Gastrocnemius medialis (tissue), 4 donors: ENCODE measurements at regions not wholly inside any gene's neighbourhood (a gene's known extent, or its start where the extent isn't known, plus 50 kb on each side); places are given as distances from the start of the nearest gene placed in this dataset.

Source experiments
- ATAC-seq, 2 donors: fragments of 150-250 bp; one replicate each; pipeline ENCODE4 v1.9.1; 2016
- DNase-seq, 2 donors: peaks; one replicate each; pipeline ENCODE4 v3.0.0-alpha.2; 2019
- H3K27ac ChIP-seq, 4 donors: fragments of 200-600 bp; sonication (generic); 1 replicate in 1 of 4; 2 replicates in 3 of 4; pipeline ENCODE4 v1.5.1; 2016 to 2018; ENCODE audit warnings: mild to moderate bottlenecking in 2 of 4, moderate library complexity in 1 of 4
- H3K27me3 ChIP-seq, 3 donors: fragments of 200-600 bp; sonication (generic) in 2 of 3; 1 replicate in 1 of 3; 2 replicates in 2 of 3; pipeline versions ENCODE4 v1.5.1 to v1.6.0; 2016 to 2019; ENCODE audit warnings: mild to moderate bottlenecking in 1 of 3, moderate library complexity in 1 of 3
- H3K36me3 ChIP-seq, 2 donors: fragments of 200-600 bp; sonication (generic) in 1 of 2; one replicate each; pipeline ENCODE4 v1.5.1; 2017 to 2018
- H3K4me1 ChIP-seq, 2 donors: fragments of 200-600 bp; sonication (generic) in 1 of 2; one replicate each; pipeline ENCODE4 v1.5.1; 2016 to 2017; ENCODE audit warnings: mild to moderate bottlenecking in 2 of 2
- H3K4me3 ChIP-seq, 4 donors: fragments of 200-600 bp; sonication (generic) in 3 of 4; 1 replicate in 1 of 4; 2 replicates in 3 of 4; pipeline ENCODE4 v1.5.1; 2016 to 2019; ENCODE audit warnings: mild to moderate bottlenecking in 2 of 4
- H3K9me3 ChIP-seq, 3 donors: fragments of 200-600 bp; sonication (generic) in 2 of 3; 1 replicate in 1 of 3; 2 replicates in 2 of 3; pipeline ENCODE4 v1.5.1; 2016 to 2019
- CTCF ChIP-seq, 5 experiments: fragments of 450-650 bp in 3 of 5; fragments of 200-600 bp in 2 of 5; sonication (generic) in 2 of 5; IDR thresholded peaks in 4 of 5; conservative IDR thresholded peaks in 1 of 5; 1 replicate in 4 of 5; 2 replicates in 1 of 5; pipeline ENCODE4 v1.5.1; 2016 to 2019; ENCODE audit warnings: antibody characterized with exemption in 5 of 5, mild to moderate bottlenecking in 3 of 5, moderate library complexity in 3 of 5
- POLR2A ChIP-seq, 2 donors: fragments of 450-650 bp; IDR thresholded peaks; one replicate each; pipeline ENCODE4 v1.6.1; 2017; ENCODE audit warnings: antibody characterized with exemption in 2 of 2, mild to moderate bottlenecking in 2 of 2, moderate library complexity in 2 of 2
- in situ Hi-C, 4 donors: fragments of 200-750 bp; cut with MboI; loops; one replicate each; pipeline versions ENCODE4 v1.15.0 to v1.8.0; 2017; ENCODE audit warnings: low sequenced_read_pairs in 4 of 4
- intact Hi-C: fragments of 100-400 bp; cut with DNase I; formaldehyde crosslinking; loops from one replicate; pipeline ENCODE4 v1.15.1; 2023; ENCODE audit warnings: low total_unique reads

- H3K27me3 ChIP-seq = no peaks in the 10 kb centered on the region
- no peaks in the 10 kb centered on the region for H3K9me3 ChIP-seq
- H3K4me1 ChIP-seq = no peaks in the 10 kb centered on the region
- DNase-seq (no peak), ATAC-seq (no peak)
- no peak overlapping the region for H3K4me3 ChIP-seq
- no peak overlapping the region for H3K27ac ChIP-seq
- intact Hi-C loops (no loop called here), in situ Hi-C loops (no loop called here)
- H3K36me3 ChIP-seq = no peaks in the 10 kb centered on the region
- TF ChIP-seq POLR2A (IDR thresholded peaks at IDR 0.05) = no peak
- no peak for TF ChIP-seq CTCF (IDR thresholded peaks at IDR 0.05 in 4 of 5, conservative IDR thresholded peaks at IDR 0.05 in 1 of 5)
Measured at GRCh38 chr11:38680746-38681145, 2082.7 kb upstream of the RAG2 start.

- no peak for TF ChIP-seq POLR2A (IDR thresholded peaks at IDR 0.05)
- no peak for TF ChIP-seq CTCF (IDR thresholded peaks at IDR 0.05 in 4 of 5, conservative IDR thresholded peaks at IDR 0.05 in 1 of 5)
Measured at GRCh38 chr11:38680166-38680565, 2082.1 kb upstream of the RAG2 start.

DNA sequence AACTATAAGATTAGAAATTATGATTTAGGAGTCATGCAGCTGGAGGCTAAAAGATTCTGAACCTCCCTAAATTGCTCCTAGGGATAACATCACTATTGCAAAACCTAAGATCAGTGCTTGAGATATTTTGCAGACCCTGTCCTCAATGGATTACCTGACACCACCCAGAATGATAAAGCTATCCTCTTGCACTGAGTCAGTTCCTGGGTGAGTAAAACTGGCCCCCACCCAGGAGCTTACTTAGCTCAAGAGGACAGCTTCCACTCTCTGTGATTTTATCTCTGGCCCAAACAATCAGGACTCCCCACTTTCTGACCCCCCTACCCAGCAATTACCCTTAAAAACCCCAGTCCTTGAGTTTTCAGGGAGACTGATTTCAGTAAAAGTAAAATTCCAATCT lies 2074.4 kb upstream of the RAG2 start:
- Histone ChIP-seq H3K27ac (no peak overlapping the region), H3K4me1 (no peaks in the 10 kb centered on the region), H3K9me3 (no peaks in the 10 kb centered on the region), H3K36me3 (no peaks in the 10 kb centered on the region), H3K27me3 (no peaks in the 10 kb centered on the region), H3K4me3 (no peak overlapping the region)
- in situ Hi-C loops (no loop called here), intact Hi-C loops (no loop called here)
- no peak for DNase-seq
- ATAC-seq = no peak
- TF ChIP-seq POLR2A (IDR thresholded peaks at IDR 0.05) (no peak), CTCF (IDR thresholded peaks at IDR 0.05 in 4 of 5, conservative IDR thresholded peaks at IDR 0.05 in 1 of 5) (no peak)

More at GRCh38 chr11:38680166-38680565, 2082.1 kb upstream of the RAG2 start:
- no peaks in the 10 kb centered on the region for H3K36me3 ChIP-seq
- H3K4me1 ChIP-seq = no peaks in the 10 kb centered on the region
- DNase-seq = no peak
- intact Hi-C loops = no loop called here
- in situ Hi-C loops = no loop called here
- no peaks in the 10 kb centered on the region for H3K9me3 ChIP-seq
- H3K27ac ChIP-seq = no peak overlapping the region
- ATAC-seq = no peak
- H3K27me3 ChIP-seq = no peaks in the 10 kb centered on the region
- no peak overlapping the region for H3K4me3 ChIP-seq

- in situ Hi-C loops (no loop called here), intact Hi-C loops (no loop called here)
- ATAC-seq = no peak
- no peaks in the 10 kb centered on the region for H3K4me1 ChIP-seq
- H3K9me3 ChIP-seq = no peaks in the 10 kb centered on the region
- H3K27ac ChIP-seq = no peak overlapping the region
- DNase-seq = no peak
- H3K36me3 ChIP-seq = no peaks in the 10 kb centered on the region
- TF ChIP-seq CTCF (IDR thresholded peaks at IDR 0.05 in 4 of 5, conservative IDR thresholded peaks at IDR 0.05 in 1 of 5) (no peak), POLR2A (IDR thresholded peaks at IDR 0.05) (no peak)
- no peaks in the 10 kb centered on the region for H3K27me3 ChIP-seq
- H3K4me3 ChIP-seq = no peak overlapping the region
Measured at GRCh38 chr11:38667359-38667758, 2069.3 kb upstream of the RAG2 start.

- intact Hi-C loops (no loop called here), in situ Hi-C loops (no loop called here)
- Histone ChIP-seq H3K4me1 (no peaks in the 10 kb centered on the region), H3K27me3 (no peaks in the 10 kb centered on the region), H3K36me3 (no peaks in the 10 kb centered on the region), H3K9me3 (no peaks in the 10 kb centered on the region), H3K4me3 (no peak overlapping the region), H3K27ac (no peak overlapping the region)
- TF ChIP-seq POLR2A (IDR thresholded peaks at IDR 0.05) (no peak), CTCF (IDR thresholded peaks at IDR 0.05 in 4 of 5, conservative IDR thresholded peaks at IDR 0.05 in 1 of 5) (no peak)
- DNase-seq (no peak), ATAC-seq (no peak)
Measured at GRCh38 chr11:38648604-38649003, 2050.6 kb upstream of the RAG2 start.
